ENCODE measurements at regions not wholly inside any gene's neighbourhood (a gene's known extent, or its start where the extent isn't known, plus 50 kb on each side); places are given as distances from the start of the nearest gene placed in this dataset.

DNA sequence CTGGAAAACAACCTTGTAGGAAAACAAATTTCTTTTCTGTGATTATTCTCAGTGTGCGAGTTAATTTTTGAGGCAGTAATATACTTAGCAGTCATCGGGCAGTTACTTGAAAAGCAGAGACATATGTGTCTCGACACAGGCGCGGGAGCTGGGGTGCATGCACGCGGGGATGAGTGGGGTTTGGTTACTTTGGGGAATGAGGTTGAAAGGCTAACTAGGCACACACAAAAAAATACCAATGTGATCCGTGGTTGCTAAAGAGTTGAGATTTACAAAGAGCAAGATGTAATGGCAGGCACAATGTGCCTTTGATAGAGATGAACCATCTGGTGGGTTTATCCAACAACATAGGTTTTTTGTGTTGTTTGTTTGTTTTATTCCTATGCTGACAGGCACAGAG lies 703.8 kb upstream of the EEF2KMT start:
- H3K23ac ChIP-seq (ENCODE audit: low read depth, low read length): no peak overlapping the region

More for the DNA sequence above, 703.8 kb upstream of the EEF2KMT start:
- no peak overlapping the region for H3K56ac ChIP-seq (ENCODE audit: extremely low read depth, insufficient read depth, low read length)
- no peaks in the 10 kb centered on the region for H3K79me1 ChIP-seq (ENCODE audit: low read depth in 1 of 2, low read length in 2 of 2)
- H3K36me3 ChIP-seq (ENCODE audit: control insufficient read depth, insufficient read depth, low read length): no peaks in the 10 kb centered on the region
- H3K4ac ChIP-seq (ENCODE audit: low read depth, low read length): no peak overlapping the region
- H3K9me3 ChIP-seq (ENCODE audit: control insufficient read depth, insufficient read depth, low read length): peaks cover 13% of the 10 kb centered on the region
- H4K8ac ChIP-seq (ENCODE audit: low read depth in 2 of 2, low read length in 2 of 2): no peak overlapping the region
- TF ChIP-seq MAZ (IDR thresholded peaks at IDR 0.05; ENCODE audit: borderline replicate concordance, low read depth, low read length) (no peak), MXI1 (IDR thresholded peaks at IDR 0.05; ENCODE audit: borderline replicate concordance, low read depth, low read length) (no peak)
- DNase-seq (no peak), ATAC-seq (ENCODE audit: low read depth) (no peak)
- no peak overlapping the region for H3K14ac ChIP-seq (replicated peaks; ENCODE audit: low read depth, low read length)
- H2BK120ac ChIP-seq (ENCODE audit: low read depth, low read length): no peak overlapping the region
- intact Hi-C loops (cut with micrococcal nuclease): no loop called here
- H2BK5ac ChIP-seq (ENCODE audit: low read depth, low read length, poor library complexity, severe bottlenecking): no peak overlapping the region
- H4K20me1 ChIP-seq (ENCODE audit: insufficient read depth, low read length): no peaks in the 10 kb centered on the region
- no peak overlapping the region for H3K4me3 ChIP-seq (ENCODE audit: insufficient read depth, low read depth, low read length)
- ChIA-PET POLR2A (ENCODE audit: unreplicated experiment) (no interaction called here), CTCF (no interaction called here)
- WGBS, 2 experiments (ENCODE audit: extremely low coverage in 2 of 2, insufficient read length in 1 of 2): 80% methylated on average over 1 of the region's 8 CpGs; no CpG with 5 or more reads in 1 of the 2 experiments
- no peak overlapping the region for H2BK20ac ChIP-seq (ENCODE audit: low read depth, low read length)
- H3K9ac ChIP-seq (ENCODE audit: low read depth, low read length): no peak overlapping the region
- no TSS peak for BruUV-seq (replicated peaks)
- H3K18ac ChIP-seq (ENCODE audit: low read depth, low read length): no peak overlapping the region
- in situ Hi-C loops (cut with MboI; ENCODE audit: low sequenced_read_pairs): no loop called here
- H2AK9ac ChIP-seq (replicated peaks; ENCODE audit: low read depth, low read length, poor library complexity): no peak overlapping the region
- no peak overlapping the region for H4K91ac ChIP-seq (ENCODE audit: insufficient read depth, low read depth, low read length)
- no peaks in the 10 kb centered on the region for H3K27me3 ChIP-seq (ENCODE audit: control insufficient read depth, insufficient read depth, low read length)
- no peaks in the 10 kb centered on the region for H3K4me1 ChIP-seq (ENCODE audit: control insufficient read depth, insufficient read depth, low read length)
- H2BK15ac ChIP-seq (ENCODE audit: low read depth, low read length): no peak overlapping the region
- dilution Hi-C loops (cut with HindIII; ENCODE audit: low sequenced_read_pairs, unreplicated experiment): no loop called here
- no peaks in the 10 kb centered on the region for H3K9me1 ChIP-seq (ENCODE audit: insufficient read depth, low read length)
- no peak overlapping the region for H2AK5ac ChIP-seq (ENCODE audit: low read depth, low read length)
- H4K5ac ChIP-seq (ENCODE audit: low read depth, low read length): no peak overlapping the region
- H2AFZ ChIP-seq (replicated peaks; ENCODE audit: low read length, poor library complexity): no peak overlapping the region
- no peak overlapping the region for H3K4me2 ChIP-seq (ENCODE audit: low read depth, low read length)
- H3K27ac ChIP-seq (ENCODE audit: insufficient read depth, low read length): no peak overlapping the region
